C4-2B (cell line): ENCODE measurements at regions not wholly inside any gene's neighbourhood (a gene's known extent, or its start where the extent isn't known, plus 50 kb on each side); places are given as distances from the start of the nearest gene placed in this dataset.

Experiments used
- H3K27ac ChIP-seq: fragments of 450-650 bp; 2 replicates; pipeline ENCODE4 v1.5.1; 2017
- ZFX ChIP-seq: fragments of 450-650 bp; IDR thresholded peaks from 2 replicates; pipeline ENCODE4 v1.6.1; 2017
- TF ChIP-seq, protein P1 (sequence below): fragments of 450-650 bp; conservative IDR thresholded peaks from 2 replicates; pipeline ENCODE4 v1.5.1; 2017; ENCODE audit warnings: mild to moderate bottlenecking

GRCh38 chr15:97545799-97546198, 414.7 kb upstream of the ARRDC4 start:
- TF ChIP-seq, protein P1, sequence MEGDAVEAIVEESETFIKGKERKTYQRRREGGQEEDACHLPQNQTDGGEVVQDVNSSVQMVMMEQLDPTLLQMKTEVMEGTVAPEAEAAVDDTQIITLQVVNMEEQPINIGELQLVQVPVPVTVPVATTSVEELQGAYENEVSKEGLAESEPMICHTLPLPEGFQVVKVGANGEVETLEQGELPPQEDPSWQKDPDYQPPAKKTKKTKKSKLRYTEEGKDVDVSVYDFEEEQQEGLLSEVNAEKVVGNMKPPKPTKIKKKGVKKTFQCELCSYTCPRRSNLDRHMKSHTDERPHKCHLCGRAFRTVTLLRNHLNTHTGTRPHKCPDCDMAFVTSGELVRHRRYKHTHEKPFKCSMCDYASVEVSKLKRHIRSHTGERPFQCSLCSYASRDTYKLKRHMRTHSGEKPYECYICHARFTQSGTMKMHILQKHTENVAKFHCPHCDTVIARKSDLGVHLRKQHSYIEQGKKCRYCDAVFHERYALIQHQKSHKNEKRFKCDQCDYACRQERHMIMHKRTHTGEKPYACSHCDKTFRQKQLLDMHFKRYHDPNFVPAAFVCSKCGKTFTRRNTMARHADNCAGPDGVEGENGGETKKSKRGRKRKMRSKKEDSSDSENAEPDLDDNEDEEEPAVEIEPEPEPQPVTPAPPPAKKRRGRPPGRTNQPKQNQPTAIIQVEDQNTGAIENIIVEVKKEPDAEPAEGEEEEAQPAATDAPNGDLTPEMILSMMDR: no peak
- no peak for TF ChIP-seq ZFX
- H3K27ac ChIP-seq: no peak overlapping the region

GRCh38 chr15:97547381-97547780, 413.1 kb upstream of the ARRDC4 start:
- H3K27ac ChIP-seq: no peak overlapping the region
- TF ChIP-seq, protein P1: no peak
- no peak for TF ChIP-seq ZFX

- H3K27ac ChIP-seq: no peak overlapping the region
- TF ChIP-seq, protein P1: no peak
- no peak for TF ChIP-seq ZFX
Observed at GRCh38 chr15:97561529-97561928, 399.0 kb upstream of the ARRDC4 start.

GRCh38 chr15:97563516-97563915, 397.0 kb upstream of the ARRDC4 start:
- H3K27ac ChIP-seq: no peak overlapping the region
- no peak for TF ChIP-seq ZFX
- TF ChIP-seq, protein P1: no peak

- TF ChIP-seq ZFX: no peak
- TF ChIP-seq, protein P1: no peak
Observed at GRCh38 chr15:97566961-97567360, 393.5 kb upstream of the ARRDC4 start.

GRCh38 chr15:97567411-97567810, 393.1 kb upstream of the ARRDC4 start:
- H3K27ac ChIP-seq: no peak overlapping the region
- TF ChIP-seq ZFX: no peak
- TF ChIP-seq, protein P1: no peak

More at GRCh38 chr15:97566961-97567360, 393.5 kb upstream of the ARRDC4 start:
- no peak overlapping the region for H3K27ac ChIP-seq

GRCh38 chr15:97576929-97577645, 383.4 kb upstream of the ARRDC4 start:
- no peak overlapping the region for H3K27ac ChIP-seq
- TF ChIP-seq, protein P1: no peak
- TF ChIP-seq ZFX: no peak
